M059J (cell line): ENCODE measurements at regions not wholly inside any gene's neighbourhood (a gene's known extent, or its start where the extent isn't known, plus 50 kb on each side); places are given as distances from the start of the nearest gene placed in this dataset.
"Not testable (repeated sequence)": the region's sequence is repeated elsewhere in the genome, so short reads cannot be mapped to it uniquely, and the experiment has no call there.

Experiments
- DNase-seq: peaks from one replicate; pipeline ENCODE4 v3.0.0-alpha.2; 2012; ENCODE audit warnings: low read depth

DNA sequence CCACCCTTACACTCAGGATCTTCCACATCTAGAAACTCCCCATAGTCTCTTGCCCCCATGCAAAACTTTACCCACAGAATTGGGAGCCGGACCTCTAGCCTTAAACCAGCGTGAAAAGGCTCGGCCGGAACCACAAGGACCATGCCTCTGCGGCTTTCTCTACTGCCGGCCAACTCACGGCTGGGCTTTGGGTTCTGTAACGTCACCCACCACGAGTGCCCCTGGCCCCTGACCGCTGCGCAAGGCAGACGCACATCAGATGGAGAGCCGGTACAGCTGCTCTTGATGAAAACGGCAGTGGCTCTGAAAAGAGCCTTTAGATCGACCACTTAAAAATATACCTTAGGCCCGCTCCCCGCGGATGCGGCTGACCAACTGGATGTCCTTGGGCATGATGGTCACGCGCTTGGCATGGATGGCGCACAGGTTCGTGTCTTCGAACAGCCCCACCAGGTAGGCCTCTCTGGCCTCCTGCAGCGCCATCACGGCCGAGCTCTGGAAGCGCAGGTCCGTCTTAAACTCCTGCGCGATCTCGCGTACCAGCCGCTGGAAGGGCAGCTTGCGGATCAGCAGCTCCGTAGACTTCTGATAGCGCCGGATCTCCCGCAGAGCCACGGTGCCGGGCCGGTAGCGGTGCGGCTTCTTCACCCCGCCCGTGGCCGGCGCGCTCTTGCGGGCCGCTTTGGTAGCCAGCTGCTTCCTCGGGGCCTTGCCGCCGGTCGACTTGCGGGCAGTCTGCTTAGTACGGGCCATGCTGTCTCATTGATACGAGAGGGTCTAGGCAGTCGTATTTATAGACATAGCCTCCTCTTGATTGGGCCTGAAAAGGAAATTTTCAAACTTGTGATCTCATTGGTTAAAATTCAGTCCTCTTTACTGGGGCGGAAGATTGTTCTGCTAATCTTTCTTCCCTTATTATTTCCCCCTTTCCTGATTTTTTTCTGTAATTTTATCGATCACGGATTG lies 66.3 kb downstream of the FAM72C start:
- DNase-seq: peak; percentile 35

DNA sequence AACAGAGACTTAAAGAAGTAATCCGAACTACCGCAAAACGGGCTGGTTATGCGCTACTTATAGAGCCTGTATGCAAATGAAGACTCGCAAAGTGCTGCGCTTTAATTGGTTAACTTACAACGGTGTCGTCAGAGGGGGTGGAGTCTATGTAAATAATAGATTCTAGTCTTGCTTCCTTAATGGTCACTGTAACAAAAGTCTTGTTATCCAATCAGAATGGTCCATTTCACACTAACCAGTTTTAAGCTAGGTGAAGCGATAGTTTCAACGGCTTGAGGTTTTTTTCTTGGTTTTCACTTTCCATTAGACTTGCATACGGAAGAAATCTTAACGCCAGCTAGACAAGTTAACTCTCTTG lies 67.2 kb downstream of the FAM72C start:
- DNase-seq: not testable (repeated sequence)

DNA sequence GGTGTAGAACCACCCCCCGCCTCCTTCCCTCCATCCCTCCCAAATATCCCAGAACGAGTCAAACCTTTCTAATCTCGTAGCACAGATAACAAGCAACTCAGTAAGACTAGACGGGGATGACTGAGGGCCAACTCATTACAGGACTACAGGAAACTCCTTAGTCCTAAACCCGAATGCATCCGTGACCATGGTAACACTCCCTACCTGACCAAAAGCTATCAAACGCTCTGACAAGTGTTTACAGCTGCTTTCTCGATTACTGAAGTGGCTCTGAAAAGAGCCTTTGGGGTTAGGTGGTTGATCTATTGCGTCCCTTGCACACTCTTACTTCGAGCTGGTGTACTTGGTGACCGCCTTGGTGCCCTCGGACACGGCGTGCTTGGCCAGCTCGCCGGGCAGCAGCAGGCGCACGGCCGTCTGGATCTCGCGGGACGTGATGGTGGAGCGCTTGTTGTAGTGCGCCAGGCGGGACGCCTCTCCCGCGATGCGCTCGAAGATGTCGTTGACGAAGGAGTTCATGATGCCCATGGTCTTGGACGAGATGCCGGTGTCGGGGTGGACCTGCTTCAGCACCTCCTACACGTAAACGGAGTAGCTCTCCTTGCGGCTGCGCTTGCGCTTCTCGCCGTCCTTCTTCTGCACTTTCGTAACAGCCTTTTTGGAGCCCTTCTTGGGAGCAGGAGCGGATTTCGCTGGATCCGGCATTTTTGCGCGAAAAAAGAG lies 67.7 kb downstream of the FAM72C start:
- peak; percentile 0 for DNase-seq

DNA sequence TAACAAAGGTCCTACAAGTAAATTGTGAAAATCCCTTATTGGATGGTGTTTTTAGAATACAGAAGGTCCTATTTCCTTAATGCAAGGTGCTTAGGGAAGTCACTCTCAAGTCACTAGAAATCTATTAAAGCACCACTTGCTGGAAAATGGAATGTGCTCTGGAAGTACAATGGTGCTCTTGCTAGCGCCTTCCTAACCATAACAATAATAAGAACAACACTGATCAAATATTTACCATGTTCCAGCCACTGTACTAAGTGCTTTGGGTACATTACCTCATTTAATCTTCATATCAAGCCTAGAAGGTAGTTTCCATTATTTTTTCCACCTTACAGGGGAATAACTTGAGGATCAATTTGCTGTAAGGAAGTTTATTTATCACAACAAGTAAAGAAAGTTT lies 75.4 kb downstream of the FAM72C start:
- DNase-seq: not testable (repeated sequence)

DNA sequence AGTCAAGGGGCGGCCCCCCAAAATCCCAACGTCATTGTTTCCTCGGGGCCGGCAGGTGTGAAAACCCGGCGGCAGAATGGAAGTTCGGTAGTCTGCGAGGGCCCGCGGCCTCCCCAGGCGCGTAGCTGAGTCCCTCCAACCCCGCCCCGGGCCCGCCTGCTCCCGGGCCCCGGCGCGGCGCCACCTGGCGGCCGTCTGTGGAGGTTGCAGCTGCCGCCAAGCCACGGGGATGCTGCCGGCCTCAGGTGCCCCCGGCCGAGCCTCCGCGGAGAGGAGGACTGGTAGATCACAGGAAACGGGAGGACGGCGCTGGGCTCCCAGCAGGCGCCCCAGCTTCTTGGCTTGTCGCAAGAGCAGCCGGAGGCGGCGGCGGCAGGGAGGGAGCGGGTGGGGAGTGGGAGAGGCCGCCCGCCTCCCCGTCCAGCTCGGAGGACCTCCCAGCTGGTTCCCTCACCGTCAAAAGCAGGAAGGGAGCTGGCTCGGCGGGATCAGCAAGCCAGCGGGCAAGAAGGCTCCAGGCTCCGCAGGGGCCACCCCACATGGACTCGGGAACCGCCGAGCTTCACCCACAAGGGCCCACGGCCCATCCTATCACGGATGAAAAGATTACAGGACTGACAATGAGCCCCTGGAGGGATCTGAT lies 86.7 kb downstream of the FAM72C start:
- DNase-seq: peak; percentile 23

DNA sequence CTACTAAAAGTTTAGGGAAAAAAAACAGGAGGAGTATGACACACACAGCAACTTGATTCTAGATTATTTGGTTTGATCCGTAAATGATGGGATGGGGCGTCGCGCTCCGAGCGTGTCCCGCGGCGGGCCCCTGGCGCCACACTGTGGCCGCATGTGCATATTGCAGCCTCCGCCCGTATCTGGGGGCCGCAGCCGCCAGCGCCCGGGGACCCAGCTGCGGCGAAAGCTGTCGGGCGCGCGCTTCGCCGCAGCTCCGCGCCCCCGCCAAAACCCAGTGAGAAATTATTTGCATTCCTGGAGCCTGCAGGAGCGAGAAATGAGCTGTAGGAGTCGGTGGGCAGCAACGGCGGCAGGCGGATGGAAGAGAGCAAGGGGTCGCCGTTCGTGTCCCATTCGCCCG lies 87.3 kb downstream of the FAM72C start:
- not testable (repeated sequence) for DNase-seq

DNA sequence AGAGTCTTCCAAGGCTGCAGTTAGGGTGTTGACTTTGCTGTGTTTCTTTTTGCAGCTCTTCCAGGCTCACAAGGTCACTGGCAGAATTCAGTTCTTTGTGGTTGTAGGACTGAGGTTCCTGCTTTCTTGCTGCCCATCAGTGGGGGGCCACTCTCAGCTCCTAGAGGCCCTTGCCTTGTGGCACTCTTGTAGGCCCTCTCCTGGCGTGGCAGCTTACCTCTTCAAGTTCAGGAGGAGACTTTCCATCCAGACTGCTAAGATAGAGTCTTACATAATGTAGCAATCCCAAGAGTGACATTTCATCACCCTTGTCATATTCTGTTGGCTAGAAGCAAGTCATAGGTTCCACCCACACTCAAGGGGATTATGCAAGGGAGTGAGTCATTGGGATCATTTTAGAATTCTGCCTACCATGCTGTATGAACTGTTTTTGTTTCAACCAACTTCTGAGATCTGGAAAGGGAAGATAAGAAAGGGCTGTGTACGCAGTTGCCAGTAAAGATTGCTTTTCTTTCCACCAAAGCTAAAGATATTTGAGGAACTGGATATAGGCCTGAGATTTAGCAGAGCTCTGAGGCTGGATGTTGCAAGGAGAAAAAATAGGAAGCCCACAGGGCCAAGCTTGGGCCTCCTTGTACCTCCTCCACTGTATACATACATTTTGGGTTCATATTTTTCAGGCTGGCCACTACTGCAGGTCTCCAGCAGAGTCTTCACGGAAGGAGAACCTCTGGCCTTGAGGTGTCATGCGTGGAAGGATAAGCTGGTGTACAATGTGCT lies 91.8 kb downstream of the FAM72C start:
- not testable (repeated sequence) for DNase-seq

DNA sequence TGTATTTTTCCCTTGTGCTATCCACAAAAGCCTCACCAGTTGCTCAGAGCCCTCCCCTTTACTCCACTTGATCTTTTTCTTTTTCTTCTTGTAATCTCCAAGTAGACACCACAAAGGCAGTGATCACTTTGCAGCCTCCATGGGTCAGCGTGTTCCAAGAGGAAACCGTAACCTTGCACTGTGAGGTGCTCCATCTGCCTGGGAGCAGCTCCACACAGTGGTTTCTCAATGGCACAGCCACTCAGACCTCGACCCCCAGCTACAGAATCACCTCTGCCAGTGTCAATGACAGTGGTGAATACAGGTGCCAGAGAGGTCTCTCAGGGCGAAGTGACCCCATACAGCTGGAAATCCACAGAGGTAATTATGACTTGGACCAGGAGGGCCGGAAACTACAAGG lies 95.8 kb downstream of the FAM72C start:
- not testable (repeated sequence) for DNase-seq

DNA sequence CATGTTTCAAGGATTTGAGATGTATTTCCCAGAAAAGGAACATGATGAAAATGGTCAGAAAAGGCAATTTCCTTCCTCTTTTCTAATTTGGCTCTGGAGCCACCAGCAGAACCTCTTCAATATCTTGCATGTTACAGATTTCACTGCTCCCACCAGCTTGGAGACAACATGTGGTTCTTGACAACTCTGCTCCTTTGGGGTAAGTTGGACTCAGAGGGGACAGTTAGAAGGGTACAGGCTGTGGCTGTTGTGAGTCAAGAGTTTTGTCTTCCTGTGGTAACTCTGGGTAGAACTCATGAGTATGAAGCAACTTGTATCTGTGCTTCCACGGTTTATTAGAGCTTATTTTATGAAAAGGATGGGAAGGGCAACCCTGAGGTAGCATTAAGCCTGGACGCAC lies 97.2 kb downstream of the FAM72C start:
- DNase-seq: not testable (repeated sequence)

DNA sequence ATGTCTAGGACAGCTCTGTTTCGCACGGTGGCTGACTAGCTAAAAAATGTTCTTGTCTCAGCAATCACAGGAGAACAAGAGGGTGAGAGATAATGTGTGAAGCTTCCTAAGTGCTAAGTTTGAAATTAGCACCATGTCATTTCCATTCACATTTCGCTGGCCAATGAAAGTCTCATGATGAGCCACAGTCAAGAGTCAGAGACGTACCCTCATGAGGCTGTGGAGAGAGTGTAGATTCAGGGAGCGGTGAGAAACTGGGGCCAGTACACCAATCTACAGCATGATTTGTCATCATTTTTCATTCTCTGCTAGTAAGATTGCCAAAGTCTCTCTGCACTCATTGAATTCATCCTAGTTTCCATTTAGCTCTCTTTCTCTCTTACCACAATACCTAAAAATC lies 98.1 kb downstream of the FAM72C start:
- not testable (repeated sequence) for DNase-seq

DNA sequence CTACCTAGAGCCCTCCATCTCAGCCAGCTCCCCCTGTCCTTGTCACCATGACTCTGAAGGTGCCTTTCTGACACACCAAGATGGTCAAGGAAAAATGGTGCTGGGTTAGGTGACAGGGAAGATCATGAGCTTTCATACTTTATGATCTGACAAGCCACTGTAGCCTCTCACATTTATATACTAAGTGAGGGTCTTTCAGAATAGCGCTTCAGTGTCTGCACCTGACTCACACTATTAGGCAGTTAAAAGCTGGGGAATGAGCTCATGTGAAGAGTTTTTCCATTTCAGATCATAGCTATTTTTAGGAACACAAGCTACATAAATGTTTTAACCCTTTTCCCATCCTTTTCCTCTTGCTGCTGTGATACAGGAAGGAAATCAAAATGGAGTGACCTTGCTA lies 101.4 kb downstream of the FAM72C start:
- DNase-seq: not testable (repeated sequence)

DNA sequence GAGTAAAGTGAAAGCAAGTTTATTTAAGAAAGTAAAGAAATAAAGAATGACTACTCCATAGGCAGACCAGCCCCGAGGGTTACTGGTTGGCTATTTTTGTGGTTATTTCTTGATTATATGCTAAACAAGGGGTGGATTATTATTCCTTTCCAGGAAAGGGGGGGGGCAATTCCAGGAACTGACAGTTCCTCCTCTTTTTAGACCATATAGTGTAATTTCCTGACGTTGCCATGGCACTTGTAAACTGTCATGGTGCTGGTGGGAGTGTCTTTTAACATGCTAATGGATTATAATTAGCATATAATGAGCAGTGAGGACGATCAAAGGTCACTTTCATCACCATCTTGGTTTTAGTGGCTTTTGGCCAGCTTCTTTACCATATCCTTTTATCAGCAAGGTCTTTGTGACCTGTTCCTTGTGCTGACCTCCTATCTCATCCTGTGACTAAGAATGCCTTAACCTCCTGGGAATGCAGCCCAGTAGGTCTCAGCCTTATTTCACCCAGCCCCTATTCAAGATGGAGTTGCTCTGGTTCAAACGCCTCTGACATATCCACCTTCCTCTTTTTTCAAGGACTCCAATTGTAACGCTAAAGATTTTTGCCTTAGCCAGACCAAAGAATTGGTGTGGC lies 104.1 kb downstream of the FAM72C start:
- DNase-seq: not testable (repeated sequence)

DNA sequence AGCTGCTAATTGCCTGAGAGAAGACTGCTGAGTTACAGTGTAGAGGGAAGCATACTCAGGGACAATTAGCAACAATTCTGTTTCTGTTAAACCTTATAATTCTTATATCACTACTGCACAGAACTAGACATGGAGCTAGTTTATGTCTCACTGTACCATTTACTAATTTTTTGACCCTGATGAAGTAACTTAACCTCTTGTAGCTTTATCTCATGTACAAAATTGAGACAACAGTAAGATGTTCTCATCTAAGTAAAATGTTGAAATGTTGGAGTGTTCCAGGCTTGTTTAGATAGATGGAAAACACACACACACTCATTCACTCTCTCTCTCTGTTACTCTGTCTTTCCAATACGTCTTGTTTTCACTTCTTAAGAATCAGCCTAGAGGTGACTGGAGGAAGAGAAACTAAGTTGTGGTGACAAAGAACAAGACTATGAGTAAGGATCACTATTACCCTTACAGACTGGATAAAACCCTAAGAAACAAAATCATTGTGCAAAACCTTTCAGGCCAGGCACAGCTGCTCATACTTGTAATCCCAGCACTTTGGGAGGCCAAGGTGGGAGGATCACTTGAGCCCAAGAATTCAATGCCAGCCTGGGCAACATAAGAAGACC lies 107.8 kb downstream of the FAM72C start:
- not testable (repeated sequence) for DNase-seq

DNA sequence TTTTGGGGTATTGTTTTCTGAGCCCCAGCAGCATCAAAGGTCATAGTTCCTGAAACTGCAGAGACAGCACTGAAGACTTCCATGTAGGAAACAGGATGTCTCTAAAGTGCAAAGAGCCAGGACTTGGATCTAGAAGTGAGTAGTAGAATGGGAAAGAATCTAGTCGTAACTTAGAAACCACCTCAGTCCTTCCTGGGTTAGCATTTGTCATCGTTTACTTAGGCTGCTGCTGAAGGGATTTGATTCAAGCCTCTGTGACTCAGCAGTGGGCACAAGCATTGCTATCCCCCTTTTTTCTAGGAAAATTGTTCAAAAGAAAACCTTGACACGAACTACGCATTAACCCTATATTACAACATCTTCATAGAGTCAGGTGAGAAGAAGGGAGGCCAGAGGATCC lies 109.1 kb downstream of the FAM72C start:
- not testable (repeated sequence) for DNase-seq

DNA sequence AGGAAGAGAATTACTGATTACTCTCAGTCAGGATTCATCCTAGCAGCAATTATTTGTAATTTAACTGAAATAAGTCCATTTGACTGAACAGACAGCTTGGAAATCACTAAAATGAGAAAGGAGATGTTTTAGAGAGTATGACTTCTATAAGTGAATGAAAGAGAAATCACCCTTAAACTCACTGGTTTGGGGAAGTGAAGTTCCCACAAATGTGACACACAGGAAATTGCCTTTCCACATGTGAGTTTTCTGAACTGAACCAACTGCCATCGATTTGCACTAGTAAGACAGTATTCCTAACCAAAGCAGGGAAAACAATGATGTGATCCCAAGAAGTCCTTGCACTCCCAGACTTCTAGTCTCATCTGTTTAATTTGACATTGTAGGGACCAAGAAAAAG lies 110.5 kb downstream of the FAM72C start:
- DNase-seq: not testable (repeated sequence)

DNA sequence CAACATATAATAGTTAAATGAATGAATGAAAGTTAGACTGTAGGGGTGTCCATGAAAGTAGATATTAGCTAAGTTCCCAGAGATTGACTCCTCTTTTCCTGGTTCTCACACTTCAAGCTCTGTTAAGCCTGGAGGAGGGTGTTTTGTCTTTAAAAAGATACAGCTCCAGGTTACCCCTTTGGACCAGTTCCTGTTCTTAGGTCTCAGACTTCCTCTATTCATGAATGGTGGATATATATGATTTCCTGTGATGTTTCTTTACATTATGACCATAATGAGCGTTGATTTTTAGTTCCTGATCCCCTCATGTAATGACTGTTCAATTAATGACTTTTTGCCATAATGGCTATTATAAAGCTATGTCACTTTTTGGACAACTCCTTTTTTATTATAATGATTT lies 115.9 kb downstream of the FAM72C start:
- DNase-seq: not testable (repeated sequence)

DNA sequence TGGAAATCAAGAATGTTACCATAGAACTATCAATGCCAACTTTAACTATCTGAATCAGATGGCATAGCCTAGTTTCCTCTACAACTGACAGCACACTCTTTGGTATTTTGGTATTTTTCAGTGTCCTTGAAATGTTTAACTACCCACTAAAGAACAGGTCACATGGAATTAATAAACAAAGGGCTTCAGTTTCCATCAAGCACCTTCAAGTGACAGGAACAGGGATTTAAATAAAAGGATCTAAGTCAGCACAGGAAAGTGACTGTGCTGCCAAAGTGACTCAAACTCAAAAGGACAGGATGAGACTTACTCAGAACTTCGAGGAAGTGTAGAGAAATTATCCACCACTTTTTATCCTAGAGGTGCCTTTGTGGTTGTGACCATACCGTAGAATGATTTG lies 117.7 kb downstream of the FAM72C start:
- not testable (repeated sequence) for DNase-seq

DNA sequence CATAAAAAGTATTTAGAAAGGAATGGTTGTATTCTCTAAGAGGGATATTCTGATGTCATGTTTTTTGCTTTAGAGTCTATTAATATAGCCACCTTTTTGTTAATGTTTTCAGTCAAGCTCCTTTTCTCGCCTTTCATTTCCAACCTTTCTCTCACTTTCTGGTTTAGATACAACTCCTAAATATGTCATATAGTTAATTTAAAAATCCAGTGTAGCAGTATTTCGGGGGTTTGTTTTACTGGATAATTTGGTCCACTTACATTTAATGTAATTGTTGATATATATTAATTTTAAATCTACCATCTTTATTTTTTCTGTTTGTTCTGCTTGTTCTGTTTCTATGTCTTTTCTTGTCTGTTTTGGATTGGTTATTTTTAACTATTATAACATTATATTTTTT lies 121.1 kb downstream of the FAM72C start:
- not testable (repeated sequence) for DNase-seq

DNA sequence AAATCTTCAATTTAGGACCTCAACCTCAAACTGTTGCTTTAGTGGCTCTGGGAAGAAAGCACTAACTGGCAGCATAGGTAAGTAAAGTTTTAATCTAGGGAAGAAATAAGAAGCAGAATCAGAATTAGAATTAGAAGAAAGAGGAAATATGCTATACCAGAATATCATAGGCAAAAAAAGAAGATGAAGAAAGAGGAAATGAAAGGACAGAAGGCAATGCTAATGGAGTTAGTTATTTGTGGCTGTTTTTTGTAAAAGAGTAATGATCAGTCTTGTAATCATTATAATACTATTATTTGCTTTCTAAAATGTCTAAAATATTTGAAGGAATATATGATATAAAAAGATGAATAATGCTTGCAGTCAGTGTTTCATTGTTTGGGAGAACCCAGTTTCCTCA lies 122.9 kb downstream of the FAM72C start:
- DNase-seq: not testable (repeated sequence)

DNA sequence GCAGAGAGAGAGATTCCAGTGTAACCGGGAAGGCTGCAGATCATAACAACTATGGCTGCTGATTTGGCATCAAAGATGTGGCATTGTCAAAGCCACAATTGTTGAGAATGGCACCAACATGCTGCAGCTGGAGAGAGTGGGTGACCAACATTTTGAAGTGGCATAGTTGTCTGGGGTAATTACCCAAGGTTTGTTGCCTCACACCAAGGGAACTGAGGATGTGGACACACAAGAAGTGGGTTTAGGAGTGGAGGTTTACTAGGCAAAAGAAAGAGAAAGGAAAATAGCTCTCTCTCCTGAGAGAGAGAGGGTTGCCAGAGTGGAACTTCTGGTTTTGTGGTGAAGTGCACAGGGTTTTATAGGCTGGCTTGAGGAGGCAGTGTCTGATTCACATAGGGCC lies 126.6 kb downstream of the FAM72C start:
- DNase-seq: not testable (repeated sequence)

DNA sequence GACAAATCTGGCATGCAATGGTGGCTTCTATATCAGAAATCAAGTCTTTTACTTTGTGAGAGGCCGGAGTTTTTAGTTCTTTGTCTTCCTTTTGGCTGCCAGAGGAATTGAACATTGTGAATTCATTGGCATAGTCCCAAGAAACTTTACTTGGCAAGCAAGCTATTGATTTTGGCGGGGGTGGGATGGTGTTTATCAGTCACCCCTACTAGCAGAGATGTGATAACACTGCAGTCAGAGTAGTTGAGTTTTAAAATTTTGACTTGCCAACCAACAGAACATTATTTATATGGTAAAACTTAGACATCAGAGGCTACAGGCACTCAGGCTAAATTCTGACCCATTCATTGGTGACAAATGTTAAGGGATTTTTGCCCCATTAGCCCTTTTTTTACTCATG lies 129.7 kb downstream of the FAM72C start:
- not testable (repeated sequence) for DNase-seq
